Neural cell (in vitro differentiated cells): ENCODE measurements at regions not wholly inside any gene's neighbourhood (a gene's known extent, or its start where the extent isn't known, plus 50 kb on each side); places are given as distances from the start of the nearest gene placed in this dataset.

ENCODE experiments used
- CTCF ChIP-seq: fragments of 450-650 bp; IDR thresholded peaks from 2 replicates; pipeline ENCODE4 v1.5.1; 2014; ENCODE audit warnings: antibody characterized with exemption, mild to moderate bottlenecking, moderate library complexity; ENCODE audit not compliant: poor library complexity, severe bottlenecking
- EP300 ChIP-seq: fragments of 450-650 bp; conservative IDR thresholded peaks from 2 replicates; pipeline ENCODE4 v1.6.1; 2014; ENCODE audit warnings: antibody characterized with exemption, mild to moderate bottlenecking, moderate library complexity; ENCODE audit not compliant: poor library complexity, severe bottlenecking
- EZH2 ChIP-seq: fragments of 200-600, 300-800 bp; shearing (Covaris generic), sonication (generic); IDR thresholded peaks from 2 replicates; pipeline ENCODE4 v1.6.1; 2014; ENCODE audit warnings: antibody characterized with exemption, low read length, borderline replicate concordance, mild to moderate bottlenecking; ENCODE audit not compliant: insufficient read depth, poor library complexity, severe bottlenecking
- POLR2AphosphoS5 ChIP-seq: IDR thresholded peaks from 2 replicates; pipeline ENCODE4 v1.6.1; 2012
- TAF1 ChIP-seq: IDR thresholded peaks from 2 replicates; pipeline ENCODE4 v1.6.1; 2012; ENCODE audit warnings: low read depth
- TF ChIP-seq, protein P1 (sequence below): IDR thresholded peaks from 2 replicates; pipeline ENCODE4 v1.6.1; 2012; ENCODE audit warnings: borderline replicate concordance

GRCh38 chr17:77717941-77718668, 240.4 kb upstream of the TNRC6C start:
- TF ChIP-seq TAF1 (no peak), POLR2AphosphoS5 (no peak), CTCF (no peak), EZH2 (no peak), EP300 (no peak)
- TF ChIP-seq, protein P1, sequence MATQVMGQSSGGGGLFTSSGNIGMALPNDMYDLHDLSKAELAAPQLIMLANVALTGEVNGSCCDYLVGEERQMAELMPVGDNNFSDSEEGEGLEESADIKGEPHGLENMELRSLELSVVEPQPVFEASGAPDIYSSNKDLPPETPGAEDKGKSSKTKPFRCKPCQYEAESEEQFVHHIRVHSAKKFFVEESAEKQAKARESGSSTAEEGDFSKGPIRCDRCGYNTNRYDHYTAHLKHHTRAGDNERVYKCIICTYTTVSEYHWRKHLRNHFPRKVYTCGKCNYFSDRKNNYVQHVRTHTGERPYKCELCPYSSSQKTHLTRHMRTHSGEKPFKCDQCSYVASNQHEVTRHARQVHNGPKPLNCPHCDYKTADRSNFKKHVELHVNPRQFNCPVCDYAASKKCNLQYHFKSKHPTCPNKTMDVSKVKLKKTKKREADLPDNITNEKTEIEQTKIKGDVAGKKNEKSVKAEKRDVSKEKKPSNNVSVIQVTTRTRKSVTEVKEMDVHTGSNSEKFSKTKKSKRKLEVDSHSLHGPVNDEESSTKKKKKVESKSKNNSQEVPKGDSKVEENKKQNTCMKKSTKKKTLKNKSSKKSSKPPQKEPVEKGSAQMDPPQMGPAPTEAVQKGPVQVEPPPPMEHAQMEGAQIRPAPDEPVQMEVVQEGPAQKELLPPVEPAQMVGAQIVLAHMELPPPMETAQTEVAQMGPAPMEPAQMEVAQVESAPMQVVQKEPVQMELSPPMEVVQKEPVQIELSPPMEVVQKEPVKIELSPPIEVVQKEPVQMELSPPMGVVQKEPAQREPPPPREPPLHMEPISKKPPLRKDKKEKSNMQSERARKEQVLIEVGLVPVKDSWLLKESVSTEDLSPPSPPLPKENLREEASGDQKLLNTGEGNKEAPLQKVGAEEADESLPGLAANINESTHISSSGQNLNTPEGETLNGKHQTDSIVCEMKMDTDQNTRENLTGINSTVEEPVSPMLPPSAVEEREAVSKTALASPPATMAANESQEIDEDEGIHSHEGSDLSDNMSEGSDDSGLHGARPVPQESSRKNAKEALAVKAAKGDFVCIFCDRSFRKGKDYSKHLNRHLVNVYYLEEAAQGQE: no peak
